ENCODE measurements at regions not wholly inside any gene's neighbourhood (a gene's known extent, or its start where the extent isn't known, plus 50 kb on each side); places are given as distances from the start of the nearest gene placed in this dataset.
"Not testable (repeated sequence)": the region's sequence is repeated elsewhere in the genome, so short reads cannot be mapped to it uniquely, and the experiment has no call there.

DNA sequence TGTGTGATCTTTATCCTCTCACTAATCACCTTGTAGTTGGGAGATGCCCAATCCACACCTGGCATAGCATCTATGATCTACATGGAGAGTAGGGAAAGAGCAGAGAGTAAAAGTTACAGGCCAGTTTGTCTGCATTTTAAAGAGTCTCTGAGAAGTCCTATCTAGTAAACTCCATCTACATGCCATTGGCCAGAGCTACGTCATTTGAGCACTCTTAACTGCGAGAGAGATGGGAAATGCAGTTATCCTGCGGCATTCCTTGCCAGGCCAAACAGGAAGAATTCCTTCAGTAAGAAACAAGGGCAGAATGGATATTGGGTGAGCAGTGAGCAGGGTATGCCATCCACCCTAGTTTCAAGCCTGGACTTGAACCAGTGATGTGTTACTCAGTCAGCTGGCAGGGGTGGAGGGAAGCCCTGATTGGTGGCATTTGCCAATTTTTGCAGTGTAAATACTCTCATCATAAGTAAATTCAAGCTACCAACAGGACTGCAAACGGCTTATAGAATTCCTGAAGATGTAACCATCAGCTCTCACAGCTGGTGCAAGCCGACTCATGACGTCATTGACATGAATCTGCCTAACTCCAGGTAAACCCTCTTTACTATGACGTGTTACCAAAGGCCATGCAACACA is 156.8 kb upstream of the MSX2 start:
- no peak for DNase-seq

DNA sequence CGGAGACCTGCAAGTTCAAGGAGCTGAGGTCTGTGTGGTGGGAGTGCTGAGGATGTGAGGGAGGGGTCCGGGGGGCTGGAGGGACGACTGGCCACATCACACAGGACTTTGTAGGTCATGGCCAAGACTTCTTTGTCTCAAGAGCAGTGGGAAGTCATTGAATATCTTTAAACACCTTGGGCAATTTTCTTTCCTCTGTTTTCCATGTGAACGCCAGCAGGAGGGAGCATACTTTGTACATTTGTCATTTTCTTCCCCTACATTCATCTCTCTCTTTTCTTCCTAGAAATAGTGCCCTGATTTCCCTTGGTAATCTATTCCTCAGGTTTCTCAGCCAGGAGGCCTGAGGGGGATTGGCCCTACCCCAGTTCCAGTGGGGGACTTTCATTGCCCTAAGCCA is 153.7 kb upstream of the MSX2 start:
- no peak for DNase-seq

DNA sequence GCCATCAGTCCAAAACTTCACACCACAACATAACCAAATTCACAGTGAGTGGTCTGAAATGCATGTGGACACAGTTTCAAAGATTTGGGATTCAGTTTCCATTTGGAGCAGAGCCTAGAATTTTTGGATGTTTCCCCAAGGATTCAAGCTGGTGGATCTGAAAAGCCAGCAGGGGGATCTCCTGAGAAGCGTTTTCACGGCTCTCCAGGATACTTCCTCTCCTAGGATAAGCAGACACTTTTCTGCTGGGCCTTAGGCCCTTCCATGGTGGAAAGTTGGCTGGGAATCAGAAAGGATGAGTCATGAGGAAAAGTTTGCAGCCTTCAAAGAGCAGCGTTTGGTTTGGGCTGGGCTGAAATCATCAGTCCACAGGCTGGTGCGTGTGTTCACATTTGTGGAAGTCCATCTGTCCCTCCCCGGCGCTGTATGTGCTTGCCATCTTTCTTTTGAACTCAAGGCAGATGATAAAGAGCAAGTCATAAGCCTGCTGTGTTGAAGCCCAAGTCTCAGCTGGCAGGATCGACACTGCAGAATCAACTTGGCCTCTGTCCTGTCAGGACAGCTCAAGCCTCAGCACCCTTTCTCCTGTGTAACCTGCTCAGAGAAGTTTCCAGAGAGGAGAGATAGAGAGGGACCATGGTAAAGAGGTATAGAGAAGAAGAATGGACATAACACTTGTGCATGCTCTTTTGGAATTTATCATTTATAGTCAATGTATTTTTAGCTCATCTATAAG is 152.6 kb upstream of the MSX2 start:
- DNase-seq, result no peak

DNA sequence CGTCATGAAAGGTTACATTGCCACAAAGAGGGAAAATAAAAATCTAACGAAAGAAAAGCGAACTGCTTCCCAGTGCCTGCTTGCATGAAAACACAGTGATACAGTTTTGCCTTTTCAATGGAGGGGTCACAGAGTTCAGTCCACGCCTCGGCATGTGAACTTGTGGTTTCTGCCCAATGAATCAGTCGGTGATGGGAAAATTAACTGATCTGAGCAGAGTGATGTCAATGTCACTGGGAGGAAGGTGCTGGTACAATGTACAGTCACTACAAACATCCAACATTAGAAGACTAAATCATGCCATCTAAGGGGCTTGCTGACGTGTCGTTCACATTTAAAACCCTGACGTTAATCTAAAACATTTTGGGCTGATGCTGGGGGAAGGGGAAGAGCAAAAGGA is 151.8 kb upstream of the MSX2 start:
- no peak for DNase-seq

DNA sequence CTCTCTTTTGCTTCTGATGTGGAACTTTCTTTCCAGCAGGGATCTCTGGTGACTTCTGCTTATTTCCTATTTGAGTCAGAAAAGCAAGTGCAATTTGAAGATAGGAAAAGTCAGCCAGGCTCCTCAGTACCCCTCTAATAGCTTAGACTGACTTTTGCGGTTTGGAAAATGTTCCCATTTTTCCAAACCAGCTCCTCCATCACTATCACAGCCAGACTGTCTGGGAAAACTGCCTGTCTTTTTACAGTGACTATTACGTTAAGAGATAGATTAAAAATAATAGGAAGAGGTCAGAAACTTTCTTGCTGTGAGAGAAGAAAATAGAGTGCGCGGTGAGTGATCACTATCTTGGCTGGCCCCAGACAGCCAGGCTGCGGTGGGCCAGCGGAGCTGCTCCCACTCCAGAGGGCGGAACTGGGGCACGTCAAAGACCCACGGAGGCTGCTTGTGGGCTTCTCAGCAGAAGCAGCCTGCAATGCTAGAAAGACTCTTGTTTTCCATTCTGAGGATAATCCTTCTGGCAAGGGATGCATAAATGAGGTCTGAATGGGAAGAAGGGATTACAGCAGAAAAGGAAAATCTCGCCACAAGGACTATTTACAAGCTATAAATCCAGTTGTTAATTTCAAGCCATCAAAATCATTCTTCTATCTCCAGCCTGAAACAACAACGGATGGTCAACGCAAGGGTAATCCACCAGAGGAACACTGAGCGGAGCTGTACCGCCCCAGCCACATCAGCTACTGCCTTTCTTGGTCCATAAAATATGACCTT is 151.0 kb upstream of the MSX2 start:
- DNase-seq, result no peak

DNA sequence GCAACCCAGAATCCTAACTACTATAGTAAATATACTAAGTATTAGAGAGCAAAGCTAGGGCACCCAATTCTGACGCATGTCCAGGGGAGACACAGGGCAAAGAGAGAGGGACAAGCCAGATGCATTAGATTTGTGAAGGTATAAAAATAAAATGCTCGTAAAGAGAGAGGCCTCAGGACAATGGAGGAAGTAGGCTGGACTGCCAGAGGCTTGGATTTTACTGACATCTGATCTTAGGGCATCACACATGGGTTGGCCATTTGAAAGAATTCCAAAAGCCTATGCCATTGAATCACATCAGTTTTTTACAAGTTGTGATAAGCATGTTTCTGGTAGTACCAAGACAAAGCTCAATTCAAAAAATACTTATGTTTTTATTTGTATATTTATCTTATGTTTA is 149.3 kb upstream of the MSX2 start:
- DNase-seq, result no peak

DNA sequence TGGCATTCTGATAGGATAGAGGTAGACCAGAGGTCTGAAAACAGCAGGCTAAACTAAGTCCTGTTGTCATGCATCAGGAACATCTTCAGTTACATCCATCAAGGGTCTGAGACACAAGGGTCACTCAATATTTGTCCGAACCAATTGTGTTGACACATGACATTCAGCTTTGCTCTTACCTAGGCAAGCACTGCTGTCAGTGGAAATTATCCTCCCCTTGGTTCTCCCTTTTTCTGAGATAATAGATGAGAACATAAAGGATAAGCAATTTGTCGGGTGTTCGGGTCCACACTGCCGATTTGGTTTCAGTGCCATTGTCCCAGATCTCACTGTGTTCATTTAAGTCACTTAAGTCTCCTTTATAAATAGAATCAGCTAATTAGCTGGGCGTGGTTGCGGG is 148.3 kb upstream of the MSX2 start:
- no peak for DNase-seq

DNA sequence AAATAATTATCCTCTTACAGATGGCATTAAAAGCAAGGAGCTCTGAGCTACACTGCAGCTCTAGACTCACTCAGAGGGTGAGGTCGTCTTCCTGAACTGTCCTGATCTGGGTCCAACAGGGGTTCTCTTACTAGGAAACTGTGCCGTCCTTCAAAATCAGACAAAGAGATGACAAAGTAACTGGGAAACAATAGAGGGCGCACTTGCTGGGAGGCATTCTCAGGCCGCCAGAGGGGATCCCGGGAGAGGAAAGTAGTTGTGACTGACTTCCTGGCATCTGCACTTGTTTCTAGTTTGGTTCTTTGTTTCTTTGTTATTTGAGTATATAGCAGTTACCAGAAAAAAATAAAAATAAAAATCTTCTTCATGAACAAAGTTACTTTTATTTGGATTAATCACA is 142.9 kb upstream of the MSX2 start:
- DNase-seq, result no peak

DNA sequence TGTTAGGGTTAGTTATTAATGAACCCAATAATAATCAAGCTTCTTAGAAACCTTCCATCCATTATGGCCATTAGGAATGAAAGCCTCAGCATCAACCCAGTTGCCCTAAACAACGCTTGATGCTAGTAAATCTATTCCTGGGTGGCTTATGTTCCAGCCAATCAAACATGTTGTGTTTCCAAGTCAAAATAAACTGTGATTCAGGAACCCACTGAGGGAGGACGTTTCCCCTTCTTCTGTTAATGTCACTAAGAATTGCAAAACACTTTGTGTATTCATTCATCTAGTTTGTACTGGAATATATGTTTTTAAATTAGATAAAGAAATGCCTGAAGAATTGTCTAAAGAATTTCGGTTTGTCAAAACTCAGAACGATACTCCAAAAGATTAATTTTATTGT is 142.5 kb upstream of the MSX2 start:
- DNase-seq, result no peak

DNA sequence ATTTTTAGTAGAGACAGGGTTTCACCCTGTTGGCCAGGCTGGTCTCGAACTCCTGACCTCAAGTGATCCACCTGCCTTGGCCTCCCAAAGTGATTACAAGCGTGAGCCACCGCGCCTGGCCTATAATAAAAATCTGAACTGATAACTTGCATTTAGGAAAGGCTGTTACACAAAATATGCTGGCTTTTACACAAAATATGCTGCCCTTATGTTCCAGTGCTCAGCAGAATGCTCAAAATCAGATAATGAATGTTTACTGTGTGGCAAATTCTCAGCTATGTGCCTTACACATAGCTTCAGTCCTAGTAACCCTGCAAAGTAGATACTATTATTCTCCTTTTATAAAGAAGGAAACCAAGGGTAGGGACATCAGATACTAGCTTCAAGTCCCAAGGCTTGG is 141.3 kb upstream of the MSX2 start:
- DNase-seq, result no peak

DNA sequence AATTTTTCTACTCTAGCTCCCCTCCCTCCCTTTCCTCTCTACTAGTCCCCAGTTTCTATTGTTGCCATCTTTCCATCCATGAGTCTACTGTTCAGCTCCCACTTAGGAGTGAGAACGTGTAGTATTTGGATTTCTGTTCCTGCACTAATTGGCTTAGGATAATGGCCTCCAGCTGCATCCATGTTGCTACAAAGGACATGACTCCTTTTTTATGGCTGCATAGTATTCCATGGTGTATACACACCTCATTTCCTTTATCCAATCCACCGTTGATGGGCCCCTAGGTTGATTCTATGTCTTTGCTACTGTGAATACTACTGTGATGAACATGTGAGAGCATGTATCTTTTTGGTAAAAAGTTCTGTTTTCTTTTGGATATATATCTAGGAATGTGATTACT is 138.9 kb upstream of the MSX2 start:
- DNase-seq, result no peak

DNA sequence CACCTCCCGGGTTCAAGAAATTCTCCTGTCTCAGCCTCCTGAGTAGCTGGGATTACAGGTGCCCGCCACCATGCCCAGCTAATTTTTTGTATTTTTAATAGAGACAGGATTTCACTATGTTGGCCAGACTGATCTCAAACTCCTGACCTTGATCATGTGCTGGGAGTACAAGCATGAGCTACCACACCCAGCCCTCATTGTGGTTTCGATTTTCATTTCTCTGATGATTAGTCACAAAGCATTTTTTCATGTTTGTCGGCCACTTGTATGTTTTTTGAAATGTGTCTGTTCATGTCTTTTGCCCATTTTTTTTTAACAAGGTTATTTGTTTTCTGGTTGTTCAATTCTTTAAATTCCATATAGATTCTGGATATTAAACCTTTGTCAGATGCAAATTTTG is 138.2 kb upstream of the MSX2 start:
- not testable (repeated sequence) for DNase-seq

DNA sequence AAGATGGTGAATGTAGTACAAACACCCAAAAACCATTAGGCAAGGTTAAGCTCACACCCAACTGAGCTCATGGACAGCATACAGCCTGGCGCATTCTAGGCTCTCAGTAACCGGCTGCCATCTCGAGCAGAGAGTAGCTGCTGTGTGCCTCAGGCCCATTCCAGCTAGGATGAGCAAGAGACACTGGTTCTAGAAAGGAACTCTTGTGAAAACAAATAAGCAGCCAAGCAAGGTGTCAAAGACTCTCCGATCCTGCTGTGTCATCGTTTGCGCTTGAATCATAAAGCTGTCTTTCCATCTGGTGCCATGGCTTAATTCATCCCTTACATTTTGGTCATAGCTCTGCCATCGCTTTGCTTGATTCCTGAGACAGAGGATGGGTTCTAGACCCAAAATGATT is 135.4 kb upstream of the MSX2 start:
- DNase-seq, result no peak

DNA sequence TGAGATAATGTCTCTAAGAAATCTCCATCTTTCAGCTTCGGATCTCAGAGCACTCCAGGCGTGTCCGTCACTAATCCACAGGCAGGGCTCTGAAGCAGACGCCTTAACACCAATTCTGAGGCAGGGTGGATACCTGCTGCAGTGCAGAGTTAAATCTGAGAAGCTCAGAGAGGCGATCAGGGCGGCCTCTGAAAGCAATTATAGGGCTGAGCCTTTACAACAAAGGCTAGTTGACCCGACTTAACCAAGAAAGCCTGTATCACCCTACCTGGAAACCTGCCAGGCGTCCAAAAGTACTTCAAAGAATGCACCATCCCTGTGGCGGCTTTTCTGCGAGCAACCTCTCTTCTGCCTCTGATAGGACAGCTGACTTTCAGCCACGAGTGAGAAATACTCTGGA is 134.8 kb upstream of the MSX2 start:
- DNase-seq, result no peak

DNA sequence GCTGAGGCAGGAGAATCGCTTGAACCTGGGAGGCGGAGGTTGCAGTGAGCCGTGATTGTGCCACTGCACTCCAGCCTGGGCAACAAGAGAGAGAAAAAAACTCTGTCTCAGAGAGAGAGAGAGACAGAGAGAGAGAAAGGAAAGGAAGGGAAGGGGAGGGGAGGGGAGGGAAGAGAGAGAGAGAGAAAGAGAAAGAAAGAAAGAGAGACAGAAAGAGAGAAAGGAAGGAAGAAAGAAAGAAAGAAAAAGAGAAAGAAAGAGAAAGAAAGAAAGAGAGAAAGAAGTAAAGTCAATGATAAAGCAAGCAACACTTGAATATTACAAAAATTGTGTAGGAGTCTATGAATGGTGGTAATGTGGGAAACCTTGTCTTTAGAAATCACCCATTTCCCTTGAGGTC is 133.6 kb upstream of the MSX2 start:
- DNase-seq, result no peak

DNA sequence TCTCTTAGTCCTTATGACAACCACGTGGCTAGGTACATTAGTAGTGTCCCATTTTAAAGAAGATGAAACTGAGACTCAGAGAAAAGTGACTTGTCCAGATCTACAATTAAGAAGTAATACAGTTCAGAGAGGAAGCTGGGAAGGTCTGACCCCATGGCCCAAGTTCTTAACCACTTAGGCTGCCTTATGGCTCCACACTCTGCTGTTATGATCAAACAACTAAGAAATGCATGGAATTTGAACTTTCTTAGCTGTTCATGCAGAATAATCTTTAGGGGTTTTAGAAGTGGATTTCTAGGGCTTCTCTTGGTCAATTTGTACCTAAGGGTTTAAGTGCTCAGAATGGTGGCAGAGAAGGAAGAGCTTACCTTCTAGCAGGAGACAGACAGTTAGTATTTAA is 128.0 kb upstream of the MSX2 start:
- DNase-seq, result no peak

DNA sequence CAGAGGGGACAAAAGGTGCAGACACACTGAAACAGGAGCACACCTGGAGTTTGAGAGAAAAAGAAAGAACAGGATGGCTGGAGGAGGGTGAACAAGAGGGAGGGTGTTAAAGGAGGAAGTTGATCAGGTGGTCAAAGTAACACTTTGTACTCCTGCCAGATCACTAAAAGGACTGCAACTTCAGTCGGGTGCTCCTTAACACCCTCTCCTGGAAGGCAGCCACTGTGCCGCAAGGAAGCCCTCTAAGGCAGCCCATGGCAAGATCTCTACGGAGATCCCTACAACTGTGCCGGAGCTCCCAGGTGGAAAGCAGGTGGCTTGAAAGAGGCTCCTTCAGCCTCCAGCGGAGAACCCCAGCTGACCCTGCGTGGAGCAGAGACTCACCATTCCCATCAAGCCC is 124.4 kb upstream of the MSX2 start:
- no peak for DNase-seq

DNA sequence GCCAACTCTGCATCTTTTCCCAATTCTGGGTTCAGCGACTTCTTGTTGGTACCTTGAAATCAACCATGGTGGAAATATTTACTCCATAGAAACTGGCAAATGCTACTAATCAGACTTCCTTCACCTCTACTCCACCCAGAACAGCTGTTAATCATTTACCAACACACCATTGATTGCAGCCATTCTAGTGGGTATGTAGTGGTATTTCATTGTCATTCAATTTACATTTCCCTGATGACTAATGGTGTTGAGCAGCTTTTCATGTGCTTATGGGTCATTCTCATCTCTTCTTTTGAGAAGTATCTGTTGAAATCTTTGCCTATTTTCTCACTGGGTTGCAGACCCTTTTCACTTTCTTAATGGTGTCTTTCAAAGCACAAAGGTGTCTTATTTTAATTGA is 122.4 kb upstream of the MSX2 start:
- DNase-seq, result no peak

DNA sequence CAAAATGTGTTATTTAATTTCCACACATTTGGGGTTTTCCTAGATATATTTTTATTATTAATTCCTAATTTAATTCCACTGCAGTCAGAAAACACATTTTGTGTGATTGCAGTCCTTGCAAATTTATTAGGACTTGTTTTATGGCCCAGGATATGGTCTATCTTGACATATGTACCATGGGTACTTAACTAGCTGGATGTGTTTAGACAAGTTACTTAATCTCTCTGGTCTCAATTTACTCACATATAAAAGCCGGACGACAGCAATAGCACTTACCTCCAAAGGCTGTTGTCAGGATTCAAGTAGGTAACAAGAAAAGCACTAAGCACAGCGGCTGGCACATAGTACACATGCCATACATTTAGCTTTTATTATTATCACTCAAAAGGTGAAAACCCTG is 118.2 kb upstream of the MSX2 start:
- no peak for DNase-seq

DNA sequence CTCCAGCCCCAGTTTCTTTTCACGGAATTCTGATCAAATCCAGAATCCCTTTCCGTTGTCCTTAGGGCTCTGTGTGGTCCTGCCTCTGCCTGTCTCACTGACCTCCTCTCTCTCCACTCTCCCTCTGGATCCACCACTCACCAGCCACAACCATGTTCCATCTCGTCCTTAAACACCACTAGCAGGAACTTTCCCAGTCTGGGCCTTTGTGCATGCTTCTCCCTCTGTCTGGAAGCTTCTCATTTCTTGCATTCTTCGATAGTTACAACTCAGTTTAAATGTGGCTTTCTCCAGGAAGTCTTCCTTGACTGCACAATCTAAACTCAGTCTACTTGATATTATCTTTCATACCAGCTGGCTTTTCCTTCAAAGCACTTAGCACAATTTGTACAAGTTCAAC is 117.7 kb upstream of the MSX2 start:
- DNase-seq, result no peak

DNA sequence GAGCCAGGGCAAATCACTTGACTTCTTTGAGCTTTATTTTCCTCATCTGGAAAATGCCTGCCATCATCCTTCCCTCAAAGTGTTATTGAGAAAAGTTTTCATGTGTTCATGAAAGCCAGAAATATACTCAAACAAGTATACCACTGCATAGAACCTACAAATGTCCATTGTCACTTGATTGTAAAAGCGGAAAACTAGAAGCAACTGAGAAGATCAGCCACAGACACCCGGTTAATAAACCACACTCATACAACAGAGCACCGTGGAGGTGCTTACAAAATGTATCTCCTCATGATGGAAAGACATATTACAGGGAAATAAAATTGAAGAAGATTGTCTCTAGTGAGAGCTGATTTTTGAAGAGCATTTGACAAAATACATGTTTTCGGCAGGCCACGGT is 117.2 kb upstream of the MSX2 start:
- no peak for DNase-seq

DNA sequence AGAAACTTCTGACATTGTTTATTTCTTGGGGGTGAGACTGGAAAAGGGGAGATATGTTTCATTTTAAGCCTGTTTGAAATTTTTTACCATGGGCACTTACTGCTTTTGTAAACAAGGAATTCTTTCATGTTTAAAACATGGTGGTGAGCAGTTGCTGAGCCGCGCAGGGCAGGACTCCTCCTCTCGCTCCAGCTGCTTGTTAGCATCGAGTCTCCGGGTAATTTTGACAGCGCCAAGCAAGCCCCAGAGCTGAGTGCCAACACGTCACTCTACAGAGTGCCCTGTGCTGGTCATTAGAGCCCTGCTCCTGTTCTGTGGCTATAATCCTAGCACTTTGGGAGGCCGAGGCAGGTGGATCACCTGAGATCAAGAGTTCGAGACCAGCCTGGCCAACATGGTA is 116.5 kb upstream of the MSX2 start:
- no peak for DNase-seq

DNA sequence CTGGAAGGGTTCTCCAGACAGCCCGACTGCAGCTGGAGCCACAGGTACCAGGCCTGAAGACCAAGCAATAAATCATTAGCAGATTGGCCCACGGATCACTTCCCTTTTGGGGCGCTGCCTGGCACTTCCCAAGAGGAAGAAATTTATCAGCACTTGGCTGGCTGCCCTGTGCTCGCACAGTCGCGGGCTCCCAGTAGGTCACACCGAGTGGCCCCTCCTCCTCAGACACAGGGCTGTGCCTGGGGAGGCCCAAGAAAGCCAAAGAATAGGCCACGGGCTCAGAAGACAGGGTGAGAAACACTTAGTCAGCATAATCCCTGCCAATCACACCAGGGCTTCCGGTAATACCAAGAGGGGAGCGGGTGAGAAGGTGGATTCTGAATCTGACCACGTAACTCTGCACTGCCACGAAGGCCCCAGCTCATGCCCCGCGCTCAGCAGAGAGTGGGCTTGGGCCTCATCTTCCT is 115.7 kb upstream of the MSX2 start:
- no peak for DNase-seq

DNA sequence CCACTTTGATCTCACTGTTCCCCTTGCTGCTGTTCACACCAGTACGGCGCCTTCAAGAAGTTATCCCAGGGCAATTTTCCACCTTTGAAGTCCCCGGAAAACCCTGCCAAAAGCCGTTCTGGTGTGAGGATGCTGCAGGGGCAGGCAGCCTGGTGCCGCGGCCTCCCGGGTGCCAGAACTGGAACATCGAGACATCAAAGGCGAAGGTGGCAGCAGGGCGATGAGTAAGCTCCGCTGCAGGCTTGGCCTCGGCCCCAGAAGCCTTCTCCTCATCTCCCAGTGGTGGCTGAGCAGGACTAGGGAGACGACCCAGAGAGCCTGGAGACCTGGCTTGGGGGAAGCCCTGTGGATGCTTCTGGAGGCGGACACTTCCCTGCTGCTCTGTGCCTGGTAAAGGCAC is 115.3 kb upstream of the MSX2 start:
- no peak for DNase-seq
